ENCODE measurements at regions not wholly inside any gene's neighbourhood (a gene's known extent, or its start where the extent isn't known, plus 50 kb on each side); places are given as distances from the start of the nearest gene placed in this dataset.
A peak's percentile ranks its signal among the peaks of the same experiment; 100 is the strongest.
"Not testable (repeated sequence)": the region's sequence is repeated elsewhere in the genome, so short reads cannot be mapped to it uniquely, and the experiment has no call there.

DNA sequence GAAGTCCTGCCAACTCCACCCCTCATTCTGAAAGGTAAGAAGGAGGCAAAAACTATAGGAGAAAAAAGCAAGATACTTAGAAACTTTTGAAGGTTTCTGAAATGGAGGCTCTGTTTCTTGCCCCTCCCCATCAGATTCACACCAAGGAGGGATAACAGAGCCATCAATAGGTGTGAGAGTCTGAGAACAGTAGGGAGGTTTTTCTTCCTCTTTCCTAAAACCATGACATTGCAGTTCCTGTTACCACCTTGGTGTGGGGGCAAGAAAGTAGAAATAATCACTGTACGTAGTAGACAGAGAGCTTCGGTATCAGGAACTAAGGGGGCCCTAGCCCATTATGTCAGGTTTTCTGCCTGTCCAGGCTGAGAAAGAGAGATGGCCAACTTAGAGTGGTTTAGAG, 333.3 kb upstream of the SYNCRIP start:
- DNase-seq (ENCODE audit: low read depth): no peak

DNA sequence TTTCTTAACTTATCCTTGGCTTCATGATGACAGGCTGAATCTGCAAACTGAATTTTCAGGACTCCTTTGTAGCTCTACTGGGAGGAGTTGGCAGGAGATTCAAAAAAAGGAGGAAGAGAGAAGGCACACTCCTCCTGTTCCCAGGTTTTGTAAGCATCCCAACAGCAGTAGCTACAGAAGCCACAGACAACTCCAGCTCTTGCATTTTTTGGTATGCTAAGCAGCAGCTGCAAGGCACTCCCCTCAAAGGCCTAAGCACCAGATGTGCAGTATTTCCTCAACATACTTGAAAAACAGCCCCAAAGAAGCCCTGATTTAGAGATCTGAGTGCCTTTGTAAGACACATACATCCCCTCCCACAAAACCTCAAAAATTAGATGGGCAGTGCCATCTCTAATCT, 328.6 kb upstream of the SYNCRIP start:
- DNase-seq (ENCODE audit: low read depth): no peak

DNA sequence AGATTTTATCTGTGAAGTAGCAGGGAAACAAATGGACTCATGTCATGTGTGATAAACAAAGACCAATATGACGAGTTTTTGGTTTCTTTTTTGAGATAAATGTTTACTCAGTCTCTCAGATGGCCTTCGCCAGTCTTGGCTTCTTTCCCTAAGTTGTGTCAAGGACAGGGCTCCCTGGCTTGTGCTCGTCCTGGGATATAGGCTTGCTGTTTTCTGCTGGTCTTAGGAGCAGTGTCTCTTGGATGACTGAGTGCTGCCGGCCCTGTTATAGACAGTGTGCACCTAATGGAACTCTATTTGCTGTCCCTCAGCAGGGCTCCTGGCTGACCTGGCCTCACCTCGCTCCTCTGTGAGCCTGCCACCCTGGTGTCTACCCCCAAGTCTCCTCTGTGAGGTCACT, 324.1 kb upstream of the SYNCRIP start:
- no peak for DNase-seq (ENCODE audit: low read depth)

DNA sequence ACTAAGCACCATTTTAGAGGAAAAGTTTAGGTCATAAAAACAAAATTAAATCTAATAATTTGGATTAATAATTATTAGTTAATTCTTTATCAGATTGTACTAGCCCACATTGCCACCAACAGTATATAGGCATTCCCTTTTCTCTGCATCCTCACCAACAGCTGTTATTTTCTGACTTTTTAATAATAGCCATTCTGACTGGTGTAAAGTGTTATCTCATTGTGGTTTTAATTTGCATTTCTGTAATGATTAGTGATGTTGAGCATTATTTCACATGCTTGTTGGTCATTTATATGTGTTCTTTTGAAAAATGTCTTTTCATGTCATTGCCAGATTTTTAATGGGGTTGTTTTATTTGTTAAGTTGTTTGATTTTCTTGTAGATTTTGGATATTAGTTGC, 319.1 kb upstream of the SYNCRIP start:
- DNase-seq (ENCODE audit: low read depth): no peak

DNA sequence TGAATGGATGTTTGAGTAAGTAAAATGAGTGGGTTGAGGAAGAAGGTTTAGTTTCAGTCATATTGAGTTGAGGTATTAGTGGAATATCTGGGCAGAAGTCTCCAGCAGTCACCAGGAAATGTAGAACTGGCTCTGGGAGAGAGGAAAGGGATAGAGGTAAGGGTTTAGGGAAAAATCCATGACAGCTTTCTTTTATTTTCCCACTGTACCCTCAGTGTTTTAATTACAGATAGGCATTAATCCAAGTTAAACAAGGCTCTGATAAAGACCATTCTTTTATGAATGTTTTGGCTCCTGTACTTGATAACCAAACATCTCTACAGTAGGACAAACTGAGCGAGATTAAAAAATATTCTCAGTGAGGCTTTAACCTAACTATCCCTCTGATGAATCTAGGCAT, 318.4 kb upstream of the SYNCRIP start:
- no peak for DNase-seq (ENCODE audit: low read depth)

DNA sequence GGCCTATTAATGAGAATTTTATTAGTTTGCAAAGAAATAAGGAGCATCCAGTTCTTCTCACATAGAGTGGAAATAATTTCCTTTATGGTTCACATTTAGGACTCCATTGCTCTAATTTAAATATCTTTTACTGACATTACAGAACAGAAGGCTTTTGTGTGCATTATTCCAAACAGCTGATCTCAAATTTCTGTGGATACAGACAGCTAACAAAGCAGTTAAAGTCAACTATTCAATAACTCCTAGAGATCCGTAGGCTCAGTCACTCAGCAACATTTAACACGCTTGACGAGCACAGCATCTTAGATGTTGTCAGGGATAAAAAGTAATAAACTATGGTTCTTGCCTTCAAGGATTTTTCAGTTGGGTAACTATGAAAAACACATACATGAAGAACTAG, 305.8 kb upstream of the SYNCRIP start:
- DNase-seq (ENCODE audit: low read depth): no peak

DNA sequence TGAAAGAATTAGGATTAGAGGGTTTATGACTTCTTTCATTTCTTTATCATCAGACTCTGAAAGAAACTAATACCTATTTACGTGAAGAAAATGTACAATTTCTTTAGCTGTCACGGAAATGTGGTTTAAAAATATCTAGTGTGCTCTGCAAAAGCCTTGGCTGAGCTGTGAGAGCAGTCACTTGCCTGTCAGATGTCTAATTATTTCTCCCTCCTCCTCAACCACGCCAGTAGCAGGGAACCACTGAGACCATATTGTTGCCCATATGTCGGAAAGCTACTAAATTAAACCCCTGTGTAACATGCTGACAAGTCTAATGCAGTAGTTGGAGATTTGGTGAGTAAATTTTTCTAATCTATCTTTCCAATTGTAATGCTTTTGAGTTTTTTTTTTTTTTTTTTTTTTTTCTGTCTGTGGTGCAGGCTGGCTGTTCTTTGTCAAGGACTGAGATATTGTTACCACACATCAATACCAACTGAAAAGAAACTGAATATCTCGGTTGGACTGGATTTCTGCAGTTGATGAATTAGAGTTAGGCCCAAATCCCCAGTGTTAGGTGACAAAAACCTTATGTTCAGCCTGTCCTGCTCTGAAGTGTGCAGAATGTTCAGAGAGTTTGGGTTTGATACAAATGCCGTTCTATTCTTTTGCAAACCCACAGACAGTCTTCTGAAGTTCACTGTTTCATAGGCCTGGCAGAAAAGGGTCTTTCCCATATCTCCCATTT, 302.9 kb upstream of the SYNCRIP start:
- DNase-seq (ENCODE audit: low read depth): no peak

DNA sequence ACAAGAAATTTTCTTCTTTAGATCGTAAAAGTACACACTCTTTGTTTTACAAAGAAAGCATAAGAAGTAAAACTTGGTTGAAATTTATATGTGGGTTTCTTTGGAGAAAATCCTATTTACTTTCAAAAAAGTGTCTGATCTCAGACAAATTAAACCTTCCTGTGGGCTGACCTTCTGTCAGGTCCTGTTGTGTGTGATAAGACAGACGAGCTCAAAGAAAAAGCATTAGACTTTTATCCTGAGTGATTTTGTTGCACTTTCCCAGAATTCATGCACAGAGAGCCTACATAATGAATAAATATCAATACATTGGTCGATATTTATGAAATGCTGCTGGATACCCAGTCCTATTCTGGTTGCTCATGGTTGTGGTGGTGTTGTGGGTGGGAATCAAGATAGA, 302.1 kb upstream of the SYNCRIP start:
- DNase-seq (ENCODE audit: low read depth): no peak

DNA sequence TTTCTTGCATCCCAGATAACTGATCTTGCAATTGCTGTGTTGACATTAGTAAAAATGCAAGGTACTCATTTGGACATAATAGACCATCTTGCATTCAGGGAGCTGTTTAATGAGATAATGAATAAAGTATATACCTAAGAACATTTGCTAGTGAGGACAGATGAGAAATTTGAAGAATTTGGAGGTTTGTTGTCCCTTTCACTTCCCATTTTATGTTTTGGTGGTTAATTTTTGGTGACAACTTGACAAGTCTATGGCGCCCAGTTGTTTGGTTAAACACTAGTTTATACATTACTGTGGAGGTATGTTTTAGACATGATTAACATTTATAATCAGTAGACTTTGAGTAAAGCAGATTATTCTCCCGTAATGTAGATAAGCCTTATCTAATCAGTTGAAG, 300.2 kb upstream of the SYNCRIP start:
- no peak for DNase-seq (ENCODE audit: low read depth)

DNA sequence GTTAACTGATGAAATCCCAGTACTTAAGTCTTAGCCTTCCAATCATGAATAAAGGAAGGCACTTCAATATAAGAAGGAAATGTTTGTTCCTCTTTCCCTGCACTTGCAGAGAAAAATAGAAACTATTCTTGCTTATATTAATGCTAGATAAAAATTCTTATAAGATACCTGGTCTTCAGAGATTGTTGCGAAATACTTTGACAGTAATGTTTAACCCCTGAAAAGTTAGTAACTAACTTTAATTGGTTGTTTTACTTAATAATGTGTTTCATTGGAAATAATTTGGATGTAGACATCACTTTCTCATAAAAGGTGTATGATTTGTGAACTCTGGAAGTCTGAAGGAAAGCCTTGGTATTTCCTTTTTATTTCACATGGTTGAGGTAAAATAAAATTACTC, 294.2 kb upstream of the SYNCRIP start:
- DNase-seq (ENCODE audit: low read depth): no peak

DNA sequence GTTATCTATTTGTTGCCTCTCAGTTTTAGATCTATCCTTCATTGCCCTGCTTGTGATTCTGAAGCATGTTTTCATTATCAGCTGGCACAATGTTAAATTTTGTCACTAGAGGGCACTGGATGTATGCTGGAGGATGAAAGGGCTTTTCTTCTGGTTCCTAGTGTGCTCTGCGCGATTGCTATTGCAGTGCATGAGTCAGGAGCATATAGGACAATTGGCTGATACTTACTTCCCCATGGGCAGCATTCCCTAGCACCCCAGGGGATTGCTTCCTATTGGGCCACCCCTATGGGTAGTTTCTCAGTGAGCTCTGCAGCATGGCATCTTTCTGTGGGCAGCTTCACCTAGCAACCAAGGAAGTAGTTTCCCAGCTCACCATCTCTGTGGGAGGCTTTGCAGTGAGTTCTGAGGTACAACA, 280.3 kb upstream of the SYNCRIP start:
- DNase-seq (ENCODE audit: low read depth): peak; percentile 30

DNA sequence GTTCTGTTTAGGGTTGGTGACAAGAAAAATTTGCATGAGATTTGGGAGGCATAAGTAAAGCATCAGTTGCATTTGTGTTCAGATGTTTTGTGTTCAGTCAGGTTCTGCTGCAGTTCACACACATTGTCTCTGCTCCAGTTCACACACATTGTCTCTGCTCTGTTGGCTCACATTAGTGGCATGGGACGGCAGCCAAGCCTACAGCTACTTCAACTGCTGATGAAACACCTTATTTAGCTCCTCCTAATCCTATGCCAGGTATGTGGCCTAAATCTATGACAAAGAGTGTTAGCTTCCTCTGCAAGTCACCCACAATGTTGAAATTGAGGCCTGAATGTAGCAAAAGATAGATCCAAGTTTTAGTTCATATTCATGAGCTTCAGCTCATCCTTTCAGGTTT, 278.1 kb upstream of the SYNCRIP start:
- no peak for DNase-seq (ENCODE audit: low read depth)

DNA sequence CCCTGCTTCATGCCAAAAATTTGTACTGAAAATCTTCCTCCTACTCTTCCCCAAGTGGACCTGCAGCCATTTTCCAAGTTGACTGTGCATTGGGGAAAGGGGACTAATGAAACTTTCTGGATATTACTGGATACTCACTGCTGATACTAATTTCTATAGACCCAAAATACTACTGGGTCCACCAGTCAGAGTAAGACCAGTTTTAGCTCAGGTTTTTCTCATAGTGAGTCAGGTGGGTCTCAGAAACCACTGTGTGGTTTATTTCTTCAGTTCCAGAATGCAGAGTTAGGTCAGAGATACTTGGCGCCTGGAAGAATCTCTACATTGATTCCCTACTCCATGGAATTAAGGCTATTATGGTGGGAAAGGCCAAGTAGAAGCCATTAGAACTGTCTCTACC, 274.8 kb upstream of the SYNCRIP start:
- DNase-seq (ENCODE audit: low read depth): no peak

DNA sequence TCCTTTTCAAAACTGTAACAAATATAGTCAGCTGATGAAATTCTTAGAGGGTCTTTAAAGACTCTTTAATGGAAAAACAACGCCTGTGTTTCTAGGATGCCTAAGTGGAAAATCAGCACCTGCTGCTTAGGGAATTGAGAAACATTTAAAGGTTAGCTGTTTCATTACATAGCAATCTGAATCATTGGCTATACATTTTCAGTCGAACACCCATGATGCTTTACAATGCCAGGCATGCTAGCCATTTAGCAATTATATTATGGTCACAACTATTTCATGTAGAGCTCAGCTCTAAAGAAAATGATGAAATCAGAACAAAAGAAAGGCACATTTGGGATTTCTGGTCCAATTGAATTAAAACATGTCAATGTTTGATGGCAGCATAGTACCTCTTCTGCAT, 270.3 kb upstream of the SYNCRIP start:
- DNase-seq (ENCODE audit: low read depth): no peak

DNA sequence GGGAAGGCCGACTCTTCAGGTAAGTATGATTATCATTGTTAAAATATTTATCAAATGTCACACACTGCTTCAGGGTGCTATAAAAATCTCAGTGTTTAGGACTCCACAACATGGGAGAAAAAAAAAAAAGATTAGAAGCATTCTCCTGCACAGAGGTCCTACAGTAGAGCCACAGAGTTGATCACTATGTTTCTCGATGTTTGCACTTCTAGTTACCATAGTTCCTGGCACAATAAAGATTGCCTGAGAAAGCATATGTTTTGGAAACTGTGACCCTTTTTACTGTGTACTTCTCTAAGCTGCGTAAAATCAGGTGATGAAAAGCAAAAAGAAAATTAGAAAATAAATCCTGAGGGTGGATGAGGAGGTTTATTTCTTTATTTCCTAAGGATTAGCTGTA, 269.9 kb upstream of the SYNCRIP start:
- no peak for DNase-seq (ENCODE audit: low read depth)

DNA sequence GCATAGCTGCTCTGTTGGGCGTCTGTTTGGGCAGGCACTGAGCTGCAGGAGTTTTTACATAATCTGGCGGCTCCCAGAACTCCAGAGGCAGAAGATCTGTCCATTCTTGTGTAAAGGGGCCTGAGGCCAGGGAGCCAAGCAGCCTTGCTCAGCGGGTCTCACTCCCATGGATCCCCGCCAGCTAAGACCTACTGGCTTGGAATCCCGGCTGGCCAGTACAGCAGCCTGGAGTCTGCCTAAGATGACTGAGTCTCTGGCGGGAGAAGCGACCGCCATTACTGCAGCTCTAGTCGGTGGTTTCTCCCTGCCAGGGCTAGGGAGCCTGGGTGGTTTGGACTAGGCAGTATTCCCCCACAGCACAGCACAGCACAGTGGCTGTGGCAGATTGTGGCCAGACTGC, 268.4 kb upstream of the SYNCRIP start:
- DNase-seq (ENCODE audit: low read depth): no peak

DNA sequence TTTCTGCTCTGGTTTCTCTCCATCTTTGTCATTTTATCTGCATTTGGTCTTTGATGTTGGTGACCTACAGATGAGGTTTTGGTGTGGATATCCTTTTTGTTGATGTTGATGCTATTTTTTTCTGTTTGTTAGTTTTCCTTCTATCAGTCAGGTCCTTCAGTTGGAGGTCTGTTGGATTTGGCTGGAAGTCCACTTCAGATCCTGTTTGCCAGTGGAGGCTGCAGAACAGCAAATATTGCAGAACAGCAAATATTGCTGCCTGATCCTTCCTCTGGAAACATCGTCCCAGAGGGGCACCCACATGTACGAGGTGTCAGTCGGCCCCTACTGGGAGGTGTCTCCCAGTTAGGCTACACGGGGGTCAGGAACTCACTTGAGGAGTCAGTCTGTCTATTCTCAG, 265.4 kb upstream of the SYNCRIP start:
- DNase-seq (ENCODE audit: low read depth): not testable (repeated sequence)

DNA sequence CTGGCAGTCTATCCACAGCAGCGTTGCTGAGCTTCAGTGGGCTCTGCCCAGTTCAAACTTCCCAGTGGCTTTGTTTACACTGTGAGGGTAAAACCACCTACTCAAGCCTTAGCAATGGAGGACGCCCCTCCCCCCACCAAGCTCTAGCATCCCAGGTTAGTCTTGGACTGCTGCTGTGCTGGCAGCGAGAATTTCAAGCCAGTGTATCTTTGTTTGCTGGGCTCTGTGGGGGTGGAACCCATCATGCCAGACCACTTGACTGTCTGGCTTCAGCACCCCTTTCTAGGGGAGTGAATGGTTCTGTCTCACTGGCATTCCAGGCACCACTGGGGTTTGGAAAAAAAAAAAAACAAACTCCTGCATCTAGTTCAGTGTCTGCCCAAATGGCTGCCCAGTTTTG, 249.7 kb upstream of the SYNCRIP start:
- no peak for DNase-seq (ENCODE audit: low read depth)

DNA sequence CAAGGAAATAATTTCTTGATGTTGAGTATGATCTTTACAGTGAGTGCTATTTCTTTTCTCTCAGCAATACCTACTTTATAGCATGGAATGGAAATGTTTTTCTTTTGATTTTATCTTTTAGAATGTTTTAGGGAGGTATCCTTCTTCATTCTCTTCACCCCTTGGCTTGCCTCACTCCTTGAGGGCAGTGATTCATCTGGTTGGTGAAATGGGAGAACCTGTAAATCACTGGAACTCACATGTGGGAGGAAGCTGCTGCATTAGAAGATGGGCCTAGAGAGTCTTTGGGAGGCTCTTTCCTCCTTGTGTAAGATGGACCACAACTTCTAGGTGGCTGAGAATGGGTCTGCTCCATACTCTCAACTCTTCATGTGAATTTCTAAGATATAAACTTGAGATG, 244.8 kb upstream of the SYNCRIP start:
- no peak for DNase-seq (ENCODE audit: low read depth)

DNA sequence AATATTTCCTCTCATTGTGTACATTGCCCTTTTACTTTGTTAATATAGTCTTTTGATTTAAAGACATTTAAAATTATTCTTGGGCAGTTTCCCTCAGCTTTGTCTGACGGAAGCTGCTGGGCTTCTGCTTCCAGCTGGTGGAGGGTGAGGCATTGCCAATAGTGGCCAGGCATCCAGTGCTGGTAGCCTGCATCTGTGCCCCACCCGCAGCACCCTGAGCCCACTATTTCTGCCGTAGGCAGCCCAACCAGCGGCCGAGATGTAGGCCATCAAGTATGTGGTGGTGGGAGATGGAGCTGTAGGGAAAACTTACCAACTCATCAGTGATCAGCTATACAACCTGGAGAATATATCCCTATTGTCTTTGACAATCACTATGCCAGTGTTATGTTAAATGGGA, 226.0 kb upstream of the SYNCRIP start:
- no peak for DNase-seq (ENCODE audit: low read depth)

DNA sequence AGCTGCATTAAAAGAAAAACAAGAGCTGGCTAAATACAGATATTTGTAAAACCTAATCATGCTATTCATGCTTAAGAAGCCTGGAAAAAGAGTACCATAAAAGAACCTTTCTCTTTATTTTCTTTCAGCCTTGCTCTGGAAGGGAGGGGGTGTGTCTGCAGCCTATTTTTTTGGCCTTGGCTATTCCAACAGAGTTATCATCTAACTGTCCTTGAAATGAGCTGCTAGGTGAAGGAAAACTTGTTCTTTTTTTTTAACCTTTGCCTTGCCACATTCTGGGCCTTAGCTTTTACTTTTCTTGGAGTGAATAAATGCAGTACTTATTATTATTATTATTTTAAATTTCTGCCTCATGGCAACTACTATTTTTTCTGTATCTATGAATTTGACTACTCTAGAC, 224.9 kb upstream of the SYNCRIP start:
- DNase-seq (ENCODE audit: low read depth): no peak

DNA sequence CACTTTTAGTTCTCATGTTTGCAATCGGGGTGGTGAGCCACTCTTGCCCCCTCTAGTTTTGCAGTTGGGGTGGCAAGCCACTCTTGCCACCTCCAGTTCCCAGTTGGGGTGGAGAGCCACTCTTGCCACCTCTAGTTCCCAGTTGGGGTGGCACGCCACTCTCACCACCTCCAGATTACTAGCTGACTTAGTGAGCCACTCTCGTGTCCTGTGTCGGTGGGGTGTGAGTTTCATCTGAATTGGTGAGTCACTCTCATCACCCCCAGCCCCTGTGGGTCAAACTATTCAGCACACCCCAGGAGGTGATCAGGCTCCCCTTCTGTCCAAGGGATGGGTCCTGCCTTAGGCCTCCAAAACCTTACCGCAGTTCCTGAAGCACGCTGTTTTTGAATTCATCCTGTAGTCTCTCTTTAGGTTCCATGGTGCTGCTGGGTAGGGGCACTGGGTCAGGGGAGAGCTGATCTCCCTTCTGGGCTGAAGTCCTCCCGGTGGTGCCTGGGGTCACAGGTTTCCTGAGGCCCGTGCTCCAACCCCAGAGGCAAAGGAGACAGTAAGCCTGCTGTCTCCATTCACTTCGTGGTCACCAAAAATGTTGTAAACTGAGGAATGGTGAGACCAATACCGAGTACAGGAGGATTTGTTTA, 224.2 kb upstream of the SYNCRIP start:
- no peak for DNase-seq (ENCODE audit: low read depth)

DNA sequence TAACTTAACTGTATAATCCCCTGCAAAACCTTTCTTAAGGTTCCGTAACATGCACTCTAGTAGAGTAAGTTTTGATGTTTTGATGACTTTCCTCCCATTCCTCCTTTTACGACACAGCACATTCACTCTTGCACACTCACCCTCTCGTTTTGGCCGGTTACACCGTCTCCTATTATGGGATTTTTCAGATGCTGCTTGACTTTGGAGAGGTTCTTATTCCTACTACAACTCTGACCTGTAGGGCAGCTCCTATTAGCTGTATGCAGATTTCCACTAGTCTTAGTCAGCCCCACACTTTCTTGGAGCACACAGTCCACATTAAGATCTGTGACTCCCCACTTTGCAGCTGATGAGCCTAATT, 223.7 kb upstream of the SYNCRIP start:
- DNase-seq (ENCODE audit: low read depth): no peak
